HCT116 (cell line): ENCODE measurements at regions not wholly inside any gene's neighbourhood (a gene's known extent, or its start where the extent isn't known, plus 50 kb on each side); places are given as distances from the start of the nearest gene placed in this dataset.

Experiments used
- ATAC-seq: fragments of 200-7000 bp; cut with Tn5 transposase; 2 replicates; pipeline ENCODE4 v1.9.1; 2020; ENCODE audit warnings: mild to moderate bottlenecking, moderate library complexity
- BruUV-seq: library from RNA; stranded (reverse); fragments of 400-500 nt; replicated peaks from 2 replicates; lab custom pipeline; 2021; lab: Mats Ljungman, UMichigan
- CTCF ChIA-PET: fragments of 300-600 bp; sonication (Branson Sonifier 250); formaldehyde crosslinking; loops from one replicate; lab custom pipeline; 2021; ENCODE audit warnings: antibody characterized with exemption; lab: Charles Lee
- POLR2A ChIA-PET: fragments of 300-600, 350-600 bp; sonication (Branson Sonifier 250); formaldehyde crosslinking; loops from one replicate; lab custom pipeline; 2021; ENCODE audit warnings: antibody characterized with exemption; lab: Charles Lee
- RAD21 ChIA-PET, 2 experiments: fragments of 300-600 bp; sonication (Branson Sonifier 250); formaldehyde crosslinking; loops; one replicate each; lab custom pipeline; 2023; ENCODE audit warnings: low total read pairs in 2 of 2; ENCODE audit not compliant: uncharacterized antibody in 2 of 2, unreplicated experiment in 2 of 2, low non-redundant PET in 1 of 2; lab: Charles Lee
- DNase-seq: peaks from one replicate; pipeline ENCODE4 v3.0.0-alpha.2; 2010; ENCODE audit warnings: low read depth, low spot score
- H2AFZ ChIP-seq: fragments of 200-600 bp; shearing (Covaris generic), sonication (generic); 2 replicates; pipeline ENCODE4 v1.6.1; 2017; ENCODE audit warnings: low read depth, mixed run types, mixed read lengths, antibody characterized with exemption, low read length; ENCODE audit not compliant: poor library complexity, severe bottlenecking
- H3K27ac ChIP-seq: 2 replicates; pipeline ENCODE4 v1.5.1; 2012; ENCODE audit warnings: low read depth, low read length
- H3K27me3 ChIP-seq: fragments of 200-600 bp; sonication (generic); 2 replicates; pipeline ENCODE4 v1.6.1; 2016; ENCODE audit warnings: mixed run types, low read length, mixed read lengths; ENCODE audit not compliant: insufficient read depth
- H3K36me3 ChIP-seq, 2 experiments: fragments of 200-500 bp in 1 of 2; fragments of 200-600 bp in 1 of 2; sonication (Bioruptor generic) in 1 of 2; sonication (generic) in 1 of 2; 2 replicates each; pipeline versions ENCODE4 v1.5.1 to v1.6.1; 2014 to 2016; ENCODE audit warnings: low read length in 2 of 2, inconsistent platforms in 1 of 2, mixed read lengths in 1 of 2, mixed run types in 1 of 2; ENCODE audit not compliant: insufficient read depth in 2 of 2, control insufficient read depth in 1 of 2
- H3K4me1 ChIP-seq, 2 experiments: fragments of 200-600 bp in 1 of 2; sonication (generic) in 1 of 2; 2 replicates each; pipeline versions ENCODE4 v1.5.1 to v1.6.1; 2012 to 2017; ENCODE audit warnings: low read length in 2 of 2, inconsistent platforms in 1 of 2, mild to moderate bottlenecking in 1 of 2, mixed read lengths in 1 of 2, mixed run types in 1 of 2, moderate library complexity in 1 of 2; ENCODE audit not compliant: insufficient read depth in 2 of 2, control insufficient read depth in 1 of 2
- H3K4me2 ChIP-seq: fragments of 200-600 bp; sonication (generic); 2 replicates; pipeline ENCODE4 v1.6.1; 2017; ENCODE audit warnings: mixed run types, low read length, mixed read lengths
- H3K4me3 ChIP-seq, 2 experiments: fragments of 200-600 bp in 1 of 2; sonication (generic) in 1 of 2; replicated peaks in 1 of 2; 2 replicates each; pipeline ENCODE4 v1.5.1; 2011 to 2016; ENCODE audit warnings: low read length in 2 of 2, control low read depth in 1 of 2, low read depth in 1 of 2, mild to moderate bottlenecking in 1 of 2, mixed read lengths in 1 of 2, mixed run types in 1 of 2
- H3K79me2 ChIP-seq: fragments of 200-600 bp; sonication (generic); 2 replicates; pipeline ENCODE4 v1.6.1; 2017; ENCODE audit warnings: mild to moderate bottlenecking, mixed run types, low read length, moderate library complexity, mixed read lengths; ENCODE audit not compliant: insufficient read depth
- H3K9ac ChIP-seq: fragments of 200-600 bp; sonication (generic); 2 replicates; pipeline ENCODE4 v1.6.1; 2016; ENCODE audit warnings: low read length, mixed read lengths
- H3K9me2 ChIP-seq: fragments of 200-600 bp; sonication (generic), shearing (Covaris generic); 2 replicates; pipeline ENCODE4 v1.6.1; 2017; ENCODE audit warnings: mixed run types, mild to moderate bottlenecking, moderate library complexity; ENCODE audit not compliant: insufficient read depth
- H3K9me3 ChIP-seq, 2 experiments: fragments of 200-500 bp in 1 of 2; fragments of 200-600 bp in 1 of 2; sonication (Bioruptor generic) in 1 of 2; sonication (generic) in 1 of 2; 2 replicates each; pipeline ENCODE4 v1.6.1; 2014 to 2017; ENCODE audit warnings: low read length in 2 of 2, mixed read lengths in 2 of 2, inconsistent platforms in 1 of 2, low read depth in 1 of 2, mild to moderate bottlenecking in 1 of 2, mixed run types in 1 of 2, moderate library complexity in 1 of 2; ENCODE audit not compliant: control insufficient read depth in 1 of 2, insufficient read depth in 1 of 2
- H4K20me1 ChIP-seq: fragments of 200-600 bp; sonication (generic), shearing (Covaris generic); 2 replicates; pipeline ENCODE4 v1.6.1; 2017; ENCODE audit warnings: mixed run types, mild to moderate bottlenecking, moderate library complexity; ENCODE audit not compliant: insufficient read depth
- CBX3 ChIP-seq: IDR thresholded peaks from 2 replicates; pipeline ENCODE4 v1.6.1; 2012; ENCODE audit warnings: low read depth
- CEBPB ChIP-seq: IDR thresholded peaks from 2 replicates; pipeline ENCODE4 v1.6.1; 2012; ENCODE audit warnings: low read depth
- EGR1 ChIP-seq: IDR thresholded peaks from 2 replicates; pipeline ENCODE4 v1.6.1; 2012; ENCODE audit warnings: low read depth
- ELF1 ChIP-seq: IDR thresholded peaks from 2 replicates; pipeline ENCODE4 v1.6.1; 2012; ENCODE audit warnings: low read depth, borderline replicate concordance
- EZH2 ChIP-seq: fragments of 200-600 bp; sonication (generic); IDR thresholded peaks from 2 replicates; pipeline ENCODE4 v1.6.1; 2017; ENCODE audit warnings: antibody characterized with exemption, mixed run types
- FOSL1 ChIP-seq: IDR thresholded peaks from 2 replicates; pipeline ENCODE4 v1.6.1; 2012; ENCODE audit warnings: low read depth
- JUND ChIP-seq: IDR thresholded peaks from 2 replicates; pipeline ENCODE4 v1.6.1; 2012
- POLR2AphosphoS5 ChIP-seq: IDR thresholded peaks from 2 replicates; pipeline ENCODE4 v1.6.1; 2011; ENCODE audit warnings: mild to moderate bottlenecking, low read depth, low read length, moderate library complexity
- RAD21 ChIP-seq: IDR thresholded peaks from 2 replicates; pipeline ENCODE4 v1.6.1; 2012; ENCODE audit warnings: low read depth, mild to moderate bottlenecking
- SIN3A ChIP-seq: IDR thresholded peaks from 2 replicates; pipeline ENCODE4 v1.6.1; 2012; ENCODE audit warnings: low read depth
- SP1 ChIP-seq: IDR thresholded peaks from 2 replicates; pipeline ENCODE4 v1.6.1; 2012; ENCODE audit warnings: low read depth
- SRF ChIP-seq: IDR thresholded peaks from 2 replicates; pipeline ENCODE4 v1.6.1; 2012; ENCODE audit warnings: low read depth
- YY1 ChIP-seq: IDR thresholded peaks from 2 replicates; pipeline ENCODE4 v1.6.1; 2011; ENCODE audit warnings: low read length, low read depth, moderate library complexity, mild to moderate bottlenecking; ENCODE audit not compliant: insufficient replicate concordance; ENCODE audit errors: extremely low read depth
- ZFX ChIP-seq: fragments of 450-650 bp; IDR thresholded peaks from 2 replicates; pipeline ENCODE4 v1.6.1; 2017
- intact Hi-C: fragments of 100-400 bp; cut with micrococcal nuclease; formaldehyde crosslinking; loops from 2 replicates; pipeline ENCODE4 v1.10.0; 2022
- TF ChIP-seq, protein P1 (sequence below): IDR thresholded peaks from 2 replicates; pipeline ENCODE4 v1.6.1; 2011; ENCODE audit warnings: mild to moderate bottlenecking, low read length, moderate library complexity; ENCODE audit not compliant: insufficient replicate concordance; ENCODE audit errors: extremely low read depth
- TF ChIP-seq, protein P2 (sequence below): IDR thresholded peaks from 2 replicates; pipeline ENCODE4 v1.6.1; 2012
- TF ChIP-seq, protein P3 (sequence below): IDR thresholded peaks from 2 replicates; pipeline ENCODE4 v1.6.1; 2012; ENCODE audit warnings: low read depth

DNA sequence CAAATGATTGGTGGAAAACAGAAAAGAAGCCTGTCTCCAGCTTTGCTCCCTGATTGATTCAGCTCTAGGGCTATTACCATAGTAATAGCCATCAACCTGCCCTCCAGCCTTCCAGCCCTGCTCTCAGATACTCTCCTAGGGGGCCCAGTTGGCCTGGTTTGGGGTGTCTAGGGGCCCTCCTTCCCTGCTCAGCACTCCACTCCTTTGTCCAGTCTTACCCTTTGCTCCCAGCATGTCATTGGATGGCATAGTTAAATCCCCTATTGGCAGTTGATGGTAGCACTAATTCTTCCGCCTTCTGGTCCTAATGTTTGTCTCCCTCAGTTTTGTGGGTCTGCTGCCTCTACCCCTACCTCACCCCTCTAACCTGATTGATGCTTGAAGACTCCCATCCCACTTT lies 175.4 kb upstream of the PELI2 start:
- POLR2A ChIA-PET, result no interaction called here
- Histone ChIP-seq H3K36me3 (no peaks in the 10 kb centered on the region), H2AFZ (no peak overlapping the region), H3K4me3 (no peak overlapping the region)
- TF ChIP-seq FOSL1 (no peak), JUND (no peak), ZFX (no peak), RAD21 (no peak), ELF1 (no peak), CEBPB (no peak)
- TF ChIP-seq, all 23 proteins: peak for 0
- no peaks in the 10 kb centered on the region for H3K4me1 ChIP-seq
- 0 out of 2 replicates have a peak, but pooled peaks cover 2% of the 10 kb centered on the region for H3K27me3 ChIP-seq
- BruUV-seq, result no TSS peak
- no peak overlapping the region for H3K27ac ChIP-seq
- H3K9me2 ChIP-seq, result no peaks in the 10 kb centered on the region
- DNase-seq, result no peak
- CTCF ChIA-PET, result no interaction called here
- H3K79me2 ChIP-seq, result no peaks in the 10 kb centered on the region
- H3K9me3 ChIP-seq, result no peaks in the 10 kb centered on the region
- RAD21 ChIA-PET, result no interaction called here
- no peaks in the 10 kb centered on the region for H4K20me1 ChIP-seq
- no peak overlapping the region for H3K4me2 ChIP-seq
- no peak for ATAC-seq
- intact Hi-C loops, result no loop called here
- no peak overlapping the region for H3K9ac ChIP-seq

DNA sequence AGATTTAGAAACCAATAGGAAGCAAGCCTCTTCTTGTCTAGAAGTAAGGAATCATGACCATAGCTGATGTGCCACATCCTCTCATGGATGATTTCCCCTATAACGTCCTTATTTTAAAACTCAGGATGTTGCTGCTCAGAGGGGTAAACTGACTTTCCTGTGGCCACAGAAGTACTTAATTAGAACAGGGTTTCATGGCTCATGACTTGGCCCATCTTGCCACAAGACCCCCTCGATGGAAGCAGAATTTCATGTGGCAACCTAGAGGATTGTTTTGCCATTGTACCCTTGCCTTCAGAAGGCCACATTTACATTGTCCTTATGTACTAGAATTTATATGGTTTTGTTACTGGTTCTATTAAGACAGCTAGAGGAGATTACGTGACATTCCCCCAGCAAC lies 173.5 kb upstream of the PELI2 start:
- DNase-seq (no peak), ATAC-seq (no peak)
- Histone ChIP-seq H3K4me3 (no peak overlapping the region), H2AFZ (no peak overlapping the region), H3K4me2 (no peak overlapping the region), H4K20me1 (no peaks in the 10 kb centered on the region), H3K9me3 (no peaks in the 10 kb centered on the region), H3K36me3 (no peaks in the 10 kb centered on the region), H3K4me1 (no peaks in the 10 kb centered on the region), H3K27ac (no peak overlapping the region), H3K27me3 (0 out of 2 replicates have a peak, but pooled peaks cover 2% of the 10 kb centered on the region), H3K9ac (no peak overlapping the region), H3K9me2 (no peaks in the 10 kb centered on the region), H3K79me2 (no peaks in the 10 kb centered on the region)
- intact Hi-C loops, result no loop called here
- BruUV-seq, result no TSS peak
- POLR2A ChIA-PET, result no interaction called here
- RAD21 ChIA-PET, result no interaction called here
- CTCF ChIA-PET, result no interaction called here
- TF ChIP-seq SRF (no peak), POLR2AphosphoS5 (no peak), ELF1 (no peak), EZH2 (no peak), JUND (no peak), YY1 (no peak), CEBPB (no peak), SIN3A (no peak), ZFX (no peak), SP1 (no peak), CBX3 (no peak), EGR1 (no peak)
- TF ChIP-seq, protein P1, sequence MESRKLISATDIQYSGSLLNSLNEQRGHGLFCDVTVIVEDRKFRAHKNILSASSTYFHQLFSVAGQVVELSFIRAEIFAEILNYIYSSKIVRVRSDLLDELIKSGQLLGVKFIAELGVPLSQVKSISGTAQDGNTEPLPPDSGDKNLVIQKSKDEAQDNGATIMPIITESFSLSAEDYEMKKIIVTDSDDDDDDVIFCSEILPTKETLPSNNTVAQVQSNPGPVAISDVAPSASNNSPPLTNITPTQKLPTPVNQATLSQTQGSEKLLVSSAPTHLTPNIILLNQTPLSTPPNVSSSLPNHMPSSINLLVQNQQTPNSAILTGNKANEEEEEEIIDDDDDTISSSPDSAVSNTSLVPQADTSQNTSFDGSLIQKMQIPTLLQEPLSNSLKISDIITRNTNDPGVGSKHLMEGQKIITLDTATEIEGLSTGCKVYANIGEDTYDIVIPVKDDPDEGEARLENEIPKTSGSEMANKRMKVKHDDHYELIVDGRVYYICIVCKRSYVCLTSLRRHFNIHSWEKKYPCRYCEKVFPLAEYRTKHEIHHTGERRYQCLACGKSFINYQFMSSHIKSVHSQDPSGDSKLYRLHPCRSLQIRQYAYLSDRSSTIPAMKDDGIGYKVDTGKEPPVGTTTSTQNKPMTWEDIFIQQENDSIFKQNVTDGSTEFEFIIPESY, result no peak
- TF ChIP-seq, protein P2, sequence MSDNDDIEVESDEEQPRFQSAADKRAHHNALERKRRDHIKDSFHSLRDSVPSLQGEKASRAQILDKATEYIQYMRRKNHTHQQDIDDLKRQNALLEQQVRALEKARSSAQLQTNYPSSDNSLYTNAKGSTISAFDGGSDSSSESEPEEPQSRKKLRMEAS, result no peak
- TF ChIP-seq, protein P3, sequence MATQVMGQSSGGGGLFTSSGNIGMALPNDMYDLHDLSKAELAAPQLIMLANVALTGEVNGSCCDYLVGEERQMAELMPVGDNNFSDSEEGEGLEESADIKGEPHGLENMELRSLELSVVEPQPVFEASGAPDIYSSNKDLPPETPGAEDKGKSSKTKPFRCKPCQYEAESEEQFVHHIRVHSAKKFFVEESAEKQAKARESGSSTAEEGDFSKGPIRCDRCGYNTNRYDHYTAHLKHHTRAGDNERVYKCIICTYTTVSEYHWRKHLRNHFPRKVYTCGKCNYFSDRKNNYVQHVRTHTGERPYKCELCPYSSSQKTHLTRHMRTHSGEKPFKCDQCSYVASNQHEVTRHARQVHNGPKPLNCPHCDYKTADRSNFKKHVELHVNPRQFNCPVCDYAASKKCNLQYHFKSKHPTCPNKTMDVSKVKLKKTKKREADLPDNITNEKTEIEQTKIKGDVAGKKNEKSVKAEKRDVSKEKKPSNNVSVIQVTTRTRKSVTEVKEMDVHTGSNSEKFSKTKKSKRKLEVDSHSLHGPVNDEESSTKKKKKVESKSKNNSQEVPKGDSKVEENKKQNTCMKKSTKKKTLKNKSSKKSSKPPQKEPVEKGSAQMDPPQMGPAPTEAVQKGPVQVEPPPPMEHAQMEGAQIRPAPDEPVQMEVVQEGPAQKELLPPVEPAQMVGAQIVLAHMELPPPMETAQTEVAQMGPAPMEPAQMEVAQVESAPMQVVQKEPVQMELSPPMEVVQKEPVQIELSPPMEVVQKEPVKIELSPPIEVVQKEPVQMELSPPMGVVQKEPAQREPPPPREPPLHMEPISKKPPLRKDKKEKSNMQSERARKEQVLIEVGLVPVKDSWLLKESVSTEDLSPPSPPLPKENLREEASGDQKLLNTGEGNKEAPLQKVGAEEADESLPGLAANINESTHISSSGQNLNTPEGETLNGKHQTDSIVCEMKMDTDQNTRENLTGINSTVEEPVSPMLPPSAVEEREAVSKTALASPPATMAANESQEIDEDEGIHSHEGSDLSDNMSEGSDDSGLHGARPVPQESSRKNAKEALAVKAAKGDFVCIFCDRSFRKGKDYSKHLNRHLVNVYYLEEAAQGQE, result no peak
